Esophagus squamous epithelium (tissue), 4 donors: ENCODE measurements at regions not wholly inside any gene's neighbourhood (a gene's known extent, or its start where the extent isn't known, plus 50 kb on each side); places are given as distances from the start of the nearest gene placed in this dataset.

Source experiments
- POLR2A ChIP-seq, 4 donors: fragments of 450-650 bp; IDR thresholded peaks; one replicate each; pipeline ENCODE4 v1.6.1; 2017; ENCODE audit warnings: antibody characterized with exemption in 4 of 4, mild to moderate bottlenecking in 4 of 4, moderate library complexity in 3 of 4
- TF ChIP-seq, protein P1 (sequence below), 6 experiments: fragments of 450-650 bp in 4 of 6; fragments of 200-600 bp in 2 of 6; sonication (generic) in 2 of 6; IDR thresholded peaks; one replicate each; pipeline ENCODE4 v1.5.1; 2016 to 2019; ENCODE audit warnings: antibody characterized with exemption in 6 of 6, mild to moderate bottlenecking in 4 of 6, moderate library complexity in 4 of 6

- TF ChIP-seq, protein P1, sequence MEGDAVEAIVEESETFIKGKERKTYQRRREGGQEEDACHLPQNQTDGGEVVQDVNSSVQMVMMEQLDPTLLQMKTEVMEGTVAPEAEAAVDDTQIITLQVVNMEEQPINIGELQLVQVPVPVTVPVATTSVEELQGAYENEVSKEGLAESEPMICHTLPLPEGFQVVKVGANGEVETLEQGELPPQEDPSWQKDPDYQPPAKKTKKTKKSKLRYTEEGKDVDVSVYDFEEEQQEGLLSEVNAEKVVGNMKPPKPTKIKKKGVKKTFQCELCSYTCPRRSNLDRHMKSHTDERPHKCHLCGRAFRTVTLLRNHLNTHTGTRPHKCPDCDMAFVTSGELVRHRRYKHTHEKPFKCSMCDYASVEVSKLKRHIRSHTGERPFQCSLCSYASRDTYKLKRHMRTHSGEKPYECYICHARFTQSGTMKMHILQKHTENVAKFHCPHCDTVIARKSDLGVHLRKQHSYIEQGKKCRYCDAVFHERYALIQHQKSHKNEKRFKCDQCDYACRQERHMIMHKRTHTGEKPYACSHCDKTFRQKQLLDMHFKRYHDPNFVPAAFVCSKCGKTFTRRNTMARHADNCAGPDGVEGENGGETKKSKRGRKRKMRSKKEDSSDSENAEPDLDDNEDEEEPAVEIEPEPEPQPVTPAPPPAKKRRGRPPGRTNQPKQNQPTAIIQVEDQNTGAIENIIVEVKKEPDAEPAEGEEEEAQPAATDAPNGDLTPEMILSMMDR (IDR thresholded peaks at IDR 0.05): no peak
- no peak for TF ChIP-seq POLR2A (IDR thresholded peaks at IDR 0.05)
Measured at GRCh38 chr3:65030014-65030627, 342.3 kb upstream of the ADAMTS9 start.
